ENCODE measurements at regions not wholly inside any gene's neighbourhood (a gene's known extent, or its start where the extent isn't known, plus 50 kb on each side); places are given as distances from the start of the nearest gene placed in this dataset.

- H2BK20ac ChIP-seq (ENCODE audit: low read length) = no peak overlapping the region
- ChIA-PET POLR2A (ENCODE audit: partially characterized antibody) (no interaction called here), CTCF (ENCODE audit: partially characterized antibody) (interaction anchor here (1.1 to 1.4 kb wide), 4 partner anchors 11 to 510 kb away, joined by 3 read pairs; no protein-coding TSS in a partner anchor)
- H2AK5ac ChIP-seq (ENCODE audit: low read depth, low read length) = no peak overlapping the region
- no peaks in the 10 kb centered on the region for H3K36me3 ChIP-seq (ENCODE audit: control insufficient read depth in 2 of 4, insufficient read depth in 4 of 4, low read length in 3 of 4)
- no peak overlapping the region for H2BK5ac ChIP-seq (ENCODE audit: low read depth, low read length)
- H3K4ac ChIP-seq (replicated peaks; ENCODE audit: insufficient read length, low read depth, low read length) = no peak overlapping the region
- no peak overlapping the region for H3K23ac ChIP-seq (ENCODE audit: insufficient read length)
- no peak overlapping the region for H3K18ac ChIP-seq (ENCODE audit: extremely low read depth, low read length)
- H3K9ac ChIP-seq (replicated peaks in 1 of 4; ENCODE audit: extremely low read depth in 1 of 4, low read depth in 3 of 4, low read length in 3 of 4) = no peak overlapping the region
- FAIRE-seq (no peak), DNase-seq (ENCODE audit: low read depth in 1 of 2, low spot score in 2 of 2) (no peak)
- H3K4me3 ChIP-seq (ENCODE audit: extremely low read depth in 1 of 4, insufficient read depth in 2 of 4, low read depth in 3 of 4, low read length in 4 of 4) = no peak overlapping the region
- no peak overlapping the region for H2BK15ac ChIP-seq (ENCODE audit: low read length)
- no peak overlapping the region for H3K56ac ChIP-seq (replicated peaks; ENCODE audit: insufficient read length, low read depth, low read length)
- no peaks in the 10 kb centered on the region for H3K79me2 ChIP-seq (ENCODE audit: control insufficient read depth in 1 of 2, insufficient read depth in 2 of 2, low read length in 2 of 2)
- H4K91ac ChIP-seq (replicated peaks; ENCODE audit: insufficient read length, low read length) = no peak overlapping the region
- no peak overlapping the region for H2AFZ ChIP-seq (ENCODE audit: low read length)
- no peak overlapping the region for H3K14ac ChIP-seq (ENCODE audit: insufficient read length)
- no peak overlapping the region for H2BK12ac ChIP-seq (ENCODE audit: low read depth, low read length)
- H3K27me3 ChIP-seq (replicated peaks in 1 of 4; ENCODE audit: control insufficient read depth in 3 of 4, extremely low read depth in 1 of 4, insufficient read depth in 3 of 4, low read length in 3 of 4) = no peaks in the 10 kb centered on the region
- H3K9me3 ChIP-seq (ENCODE audit: insufficient read depth in 2 of 2, low read depth in 1 of 2, low read length in 1 of 2) = no peaks in the 10 kb centered on the region
- H3K4me2 ChIP-seq (ENCODE audit: insufficient read depth in 1 of 2, low read depth in 2 of 2, low read length in 2 of 2) = no peak overlapping the region
- H4K8ac ChIP-seq (ENCODE audit: extremely low read depth, insufficient read depth, low read length) = no peak overlapping the region
- no peaks in the 10 kb centered on the region for H3K79me1 ChIP-seq (ENCODE audit: low read depth, low read length)
- no peaks in the 10 kb centered on the region for H4K20me1 ChIP-seq (replicated peaks in 1 of 2; ENCODE audit: control insufficient read depth in 1 of 2, insufficient read depth in 2 of 2, low read length in 2 of 2)
- WGBS, 2 experiments (ENCODE audit: extremely low coverage in 1 of 2, insufficient coverage in 1 of 2, insufficient read length in 1 of 2, insufficient replicate concordance in 2 of 2, low coverage in 1 of 2, low lambda C conversion rate in 2 of 2, missing lambda C conversion rate in 1 of 2) = 96% methylated on average over 1 of the region's 1 CpG; no CpG with 5 or more reads in 1 of the 2 experiments
- no peak overlapping the region for H4K5ac ChIP-seq (ENCODE audit: insufficient read length, low read depth, low read length)
- no peak overlapping the region for H2BK120ac ChIP-seq (replicated peaks; ENCODE audit: low read depth, low read length)
- H3K27ac ChIP-seq (ENCODE audit: low read depth, low read length) = no peak overlapping the region
- H3K4me1 ChIP-seq (replicated peaks in 1 of 4; ENCODE audit: control insufficient read depth in 3 of 4, insufficient read depth in 4 of 4, low read length in 3 of 4) = no peaks in the 10 kb centered on the region
- no peaks in the 10 kb centered on the region for H3K23me2 ChIP-seq (ENCODE audit: low read depth, low read length)
- TF ChIP-seq TBP (IDR thresholded peaks at IDR 0.05; ENCODE audit: low read depth, low read length) (no peak), TEAD4 (IDR thresholded peaks at IDR 0.05; ENCODE audit: low read depth, low read length) (no peak), ATF3 (IDR thresholded peaks at IDR 0.05; ENCODE audit: insufficient read depth, low read depth, low read length) (no peak), CHD2 (IDR thresholded peaks at IDR 0.05; ENCODE audit: low read length) (no peak), YY1 (IDR thresholded peaks at IDR 0.05; ENCODE audit: low read depth, low read length) (no peak), TCF12 (IDR thresholded peaks at IDR 0.05; ENCODE audit: low read depth, low read length) (no peak), SP2 (IDR thresholded peaks at IDR 0.05; ENCODE audit: low read length) (no peak), RNF2 (IDR thresholded peaks at IDR 0.05; ENCODE audit: borderline replicate concordance, low read depth, low read length, missing control alignments, poor library complexity, severe bottlenecking) (no peak), NRF1 (IDR thresholded peaks at IDR 0.05; ENCODE audit: low read depth, low read length) (no peak), RFX5 (IDR thresholded peaks at IDR 0.05; ENCODE audit: borderline replicate concordance, low read depth, low read length) (no peak)
- TF ChIP-seq, protein P1, sequence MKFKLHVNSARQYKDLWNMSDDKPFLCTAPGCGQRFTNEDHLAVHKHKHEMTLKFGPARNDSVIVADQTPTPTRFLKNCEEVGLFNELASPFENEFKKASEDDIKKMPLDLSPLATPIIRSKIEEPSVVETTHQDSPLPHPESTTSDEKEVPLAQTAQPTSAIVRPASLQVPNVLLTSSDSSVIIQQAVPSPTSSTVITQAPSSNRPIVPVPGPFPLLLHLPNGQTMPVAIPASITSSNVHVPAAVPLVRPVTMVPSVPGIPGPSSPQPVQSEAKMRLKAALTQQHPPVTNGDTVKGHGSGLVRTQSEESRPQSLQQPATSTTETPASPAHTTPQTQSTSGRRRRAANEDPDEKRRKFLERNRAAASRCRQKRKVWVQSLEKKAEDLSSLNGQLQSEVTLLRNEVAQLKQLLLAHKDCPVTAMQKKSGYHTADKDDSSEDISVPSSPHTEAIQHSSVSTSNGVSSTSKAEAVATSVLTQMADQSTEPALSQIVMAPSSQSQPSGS (IDR thresholded peaks at IDR 0.05; ENCODE audit: low read length) = no peak
- TF ChIP-seq, protein P2, sequence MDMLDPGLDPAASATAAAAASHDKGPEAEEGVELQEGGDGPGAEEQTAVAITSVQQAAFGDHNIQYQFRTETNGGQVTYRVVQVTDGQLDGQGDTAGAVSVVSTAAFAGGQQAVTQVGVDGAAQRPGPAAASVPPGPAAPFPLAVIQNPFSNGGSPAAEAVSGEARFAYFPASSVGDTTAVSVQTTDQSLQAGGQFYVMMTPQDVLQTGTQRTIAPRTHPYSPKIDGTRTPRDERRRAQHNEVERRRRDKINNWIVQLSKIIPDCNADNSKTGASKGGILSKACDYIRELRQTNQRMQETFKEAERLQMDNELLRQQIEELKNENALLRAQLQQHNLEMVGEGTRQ (IDR thresholded peaks at IDR 0.05; ENCODE audit: low read length) = no peak
These were observed 155.7 kb upstream of the EYA4 start for GRCh38 chr6:133085471-133085870.

Data from H1 (cell line).